Tibial nerve (tissue), 4 donors: ENCODE measurements at regions not wholly inside any gene's neighbourhood (a gene's known extent, or its start where the extent isn't known, plus 50 kb on each side); places are given as distances from the start of the nearest gene placed in this dataset.

Source experiments
- DNase-seq, 2 donors: peaks; one replicate each; pipeline ENCODE4 v3.0.0-alpha.2; 2019; ENCODE audit warnings: low spot score in 2 of 2
- H3K27ac ChIP-seq, 4 donors: fragments of 200-600 bp; sonication (generic) in 3 of 4; one replicate each; pipeline ENCODE4 v1.5.1; 2017 to 2019; ENCODE audit warnings: mild to moderate bottlenecking in 1 of 4
- H3K27me3 ChIP-seq, 2 donors: fragments of 200-600 bp; sonication (generic) in 1 of 2; one replicate each; pipeline versions ENCODE4 v1.5.1 to v1.6.0; 2017 to 2019
- H3K36me3 ChIP-seq, 3 donors: fragments of 200-600 bp; sonication (generic); one replicate each; pipeline ENCODE4 v1.5.1; 2018 to 2019
- H3K4me1 ChIP-seq, 4 donors: fragments of 200-600 bp; sonication (generic) in 3 of 4; one replicate each; pipeline ENCODE4 v1.5.1; 2017 to 2019
- H3K4me3 ChIP-seq, 4 donors: fragments of 200-600 bp; sonication (generic) in 3 of 4; one replicate each; pipeline ENCODE4 v1.5.1; 2017 to 2019; ENCODE audit warnings: mild to moderate bottlenecking in 1 of 4, moderate library complexity in 1 of 4
- H3K9me3 ChIP-seq, 4 donors: fragments of 200-600 bp; sonication (generic) in 3 of 4; one replicate each; pipeline ENCODE4 v1.5.1; 2017 to 2019
- CTCF ChIP-seq, 5 experiments: fragments of 200-600 bp in 3 of 5; fragments of 450-650 bp in 2 of 5; sonication (generic) in 3 of 5; IDR thresholded peaks; one replicate each; pipeline ENCODE4 v1.5.1; 2016 to 2019; ENCODE audit warnings: antibody characterized with exemption in 5 of 5, mild to moderate bottlenecking in 3 of 5, moderate library complexity in 2 of 5
- EP300 ChIP-seq, 2 donors: sonication (generic); formaldehyde crosslinking; IDR thresholded peaks; one replicate each; pipeline ENCODE4 v1.6.1; 2017; ENCODE audit warnings: antibody characterized with exemption in 2 of 2, mild to moderate bottlenecking in 1 of 2
- POLR2A ChIP-seq, 2 donors: fragments of 450-650 bp; IDR thresholded peaks; one replicate each; pipeline ENCODE4 v1.6.1; 2017; ENCODE audit warnings: antibody characterized with exemption in 2 of 2, mild to moderate bottlenecking in 2 of 2, moderate library complexity in 2 of 2
- WGBS, 2 donors: methylation state at CpG; one replicate each; pipeline ENCODE4 v1.1.5; 2018; 5-methylcytosine and 5-hydroxymethylcytosine counted together

- Histone ChIP-seq H3K36me3 (no peaks in the 10 kb centered on the region), H3K4me1 (no peaks in the 10 kb centered on the region), H3K27ac (no peak overlapping the region), H3K27me3 (no peaks in the 10 kb centered on the region), H3K4me3 (no peak overlapping the region), H3K9me3 (no peaks in the 10 kb centered on the region)
- TF ChIP-seq POLR2A (IDR thresholded peaks at IDR 0.05) (no peak), EP300 (IDR thresholded peaks at IDR 0.05) (no peak), CTCF (IDR thresholded peaks at IDR 0.05) (no peak)
- 55 to 76% methylated on average over 2 of the region's 2 CpGs for WGBS, 2 donors
- no peak for DNase-seq
Observed at GRCh38 chr21:24153137-24153536, 1454.1 kb downstream of the MRPL39 start.

GRCh38 chr21:24150753-24151152 lies 1456.5 kb downstream of the MRPL39 start:
- 54 to 84% methylated on average over 1 of the region's 1 CpG for WGBS, 2 donors
- no peaks in the 10 kb centered on the region for H3K4me1 ChIP-seq
- no peaks in the 10 kb centered on the region for H3K36me3 ChIP-seq
- no peak overlapping the region for H3K4me3 ChIP-seq
- no peak for TF ChIP-seq POLR2A (IDR thresholded peaks at IDR 0.05)
- TF ChIP-seq CTCF (IDR thresholded peaks at IDR 0.05) = no peak
- no peak for TF ChIP-seq EP300 (IDR thresholded peaks at IDR 0.05)
- H3K9me3 ChIP-seq = no peaks in the 10 kb centered on the region
- H3K27me3 ChIP-seq = no peaks in the 10 kb centered on the region
- H3K27ac ChIP-seq = no peak overlapping the region
- no peak for DNase-seq

- Histone ChIP-seq H3K27me3 (no peaks in the 10 kb centered on the region), H3K9me3 (no peaks in the 10 kb centered on the region), H3K27ac (no peak overlapping the region), H3K4me3 (no peak overlapping the region), H3K36me3 (no peaks in the 10 kb centered on the region), H3K4me1 (no peaks in the 10 kb centered on the region)
- DNase-seq = no peak
- 92 to 95% methylated on average over 2 of the region's 2 CpGs for WGBS, 2 donors
- TF ChIP-seq EP300 (IDR thresholded peaks at IDR 0.05) (no peak), POLR2A (IDR thresholded peaks at IDR 0.05) (no peak), CTCF (IDR thresholded peaks at IDR 0.05) (no peak)
Observed at GRCh38 chr21:24148461-24148860, 1458.8 kb downstream of the MRPL39 start.

GRCh38 chr21:24147674-24148073 lies 1459.6 kb downstream of the MRPL39 start:
- no peak overlapping the region for H3K27ac ChIP-seq
- H3K27me3 ChIP-seq = no peaks in the 10 kb centered on the region
- H3K4me3 ChIP-seq = no peak overlapping the region
- H3K36me3 ChIP-seq = no peaks in the 10 kb centered on the region
- no peak for DNase-seq
- no peaks in the 10 kb centered on the region for H3K4me1 ChIP-seq
- H3K9me3 ChIP-seq = no peaks in the 10 kb centered on the region
- WGBS, 2 donors = 86 to 88% methylated on average over 3 of the region's 3 CpGs
- no peak for TF ChIP-seq EP300 (IDR thresholded peaks at IDR 0.05)
- no peak for TF ChIP-seq POLR2A (IDR thresholded peaks at IDR 0.05)
- no peak for TF ChIP-seq CTCF (IDR thresholded peaks at IDR 0.05)

GRCh38 chr21:24131056-24131455 lies 1476.2 kb downstream of the MRPL39 start:
- H3K4me3 ChIP-seq = no peak overlapping the region
- no peaks in the 10 kb centered on the region for H3K36me3 ChIP-seq

More at GRCh38 chr21:24131056-24131455, 1476.2 kb downstream of the MRPL39 start:
- 14 to 24% methylated on average over 1 of the region's 1 CpG for WGBS, 2 donors
- Histone ChIP-seq H3K4me1 (no peaks in the 10 kb centered on the region), H3K27me3 (no peaks in the 10 kb centered on the region), H3K27ac (no peak overlapping the region), H3K9me3 (no peaks in the 10 kb centered on the region)
- TF ChIP-seq CTCF (IDR thresholded peaks at IDR 0.05) (no peak), EP300 (IDR thresholded peaks at IDR 0.05) (no peak), POLR2A (IDR thresholded peaks at IDR 0.05) (no peak)
- no peak for DNase-seq
